ENCODE measurements at regions not wholly inside any gene's neighbourhood (a gene's known extent, or its start where the extent isn't known, plus 50 kb on each side); places are given as distances from the start of the nearest gene placed in this dataset.

- CTCF ChIA-PET: no interaction called here
- H3K4me1 Mint-ChIP-seq (ENCODE audit: low read depth, unreplicated experiment): peaks cover 26% of the 10 kb centered on the region
- H3K27me3 Mint-ChIP-seq (ENCODE audit: unreplicated experiment): peaks cover 12% of the 10 kb centered on the region
- BruUV-seq (replicated peaks): no TSS peak
- H3K4me3 Mint-ChIP-seq (ENCODE audit: low read depth, unreplicated experiment): no peak overlapping the region
- H3K36me3 Mint-ChIP-seq (ENCODE audit: insufficient read depth, unreplicated experiment): no peaks in the 10 kb centered on the region
- DNase-seq: peak; percentile 48
- TF ChIP-seq CTCF (IDR thresholded peaks at IDR 0.05; ENCODE audit: unreplicated experiment): no peak
- peaks cover 8% of the 10 kb centered on the region for H3K9me3 Mint-ChIP-seq (ENCODE audit: low read depth, unreplicated experiment)
- H3K27ac Mint-ChIP-seq (ENCODE audit: unreplicated experiment): no peak overlapping the region
- intact Hi-C loops (cut with micrococcal nuclease; ENCODE audit: unreplicated experiment): no loop called here
Observed at GRCh38 chr6:167668019-167668753, 158.5 kb upstream of the AFDN start.

- CTCF ChIA-PET: interaction anchor here (0.9 kb wide), 1 partner anchor 14 kb away, joined by 4 read pairs; no protein-coding TSS in a partner anchor
- no TSS peak for BruUV-seq (replicated peaks)
- peaks cover 12% of the 10 kb centered on the region for H3K27me3 Mint-ChIP-seq (ENCODE audit: unreplicated experiment)
Observed at GRCh38 chr6:167668754-167669552, 157.8 kb upstream of the AFDN start.

GRCh38 chr6:167669553-167669849, 157.2 kb upstream of the AFDN start:
- H3K9me3 Mint-ChIP-seq (ENCODE audit: low read depth, unreplicated experiment): peaks cover 8% of the 10 kb centered on the region
- H3K4me1 Mint-ChIP-seq (ENCODE audit: low read depth, unreplicated experiment): peaks cover 16% of the 10 kb centered on the region
- H3K27me3 Mint-ChIP-seq (ENCODE audit: unreplicated experiment): peaks cover 12% of the 10 kb centered on the region
- no peaks in the 10 kb centered on the region for H3K36me3 Mint-ChIP-seq (ENCODE audit: insufficient read depth, unreplicated experiment)
- no peak overlapping the region for H3K27ac Mint-ChIP-seq (ENCODE audit: unreplicated experiment)
- intact Hi-C loops (cut with micrococcal nuclease; ENCODE audit: unreplicated experiment): no loop called here
- no peak for DNase-seq
- CTCF ChIA-PET: interaction anchor here (0.9 kb wide), 1 partner anchor 13 kb away, joined by 4 read pairs; no protein-coding TSS in a partner anchor
- no peak overlapping the region for H3K4me3 Mint-ChIP-seq (ENCODE audit: low read depth, unreplicated experiment)
- no TSS peak for BruUV-seq (replicated peaks)
- no peak for TF ChIP-seq CTCF (IDR thresholded peaks at IDR 0.05; ENCODE audit: unreplicated experiment)

More at GRCh38 chr6:167668754-167669552, 157.8 kb upstream of the AFDN start:
- Mint-ChIP-seq H3K9me3 (ENCODE audit: low read depth, unreplicated experiment) (peaks cover 8% of the 10 kb centered on the region), H3K4me1 (ENCODE audit: low read depth, unreplicated experiment) (peaks cover 21% of the 10 kb centered on the region), H3K4me3 (ENCODE audit: low read depth, unreplicated experiment) (no peak overlapping the region), H3K36me3 (ENCODE audit: insufficient read depth, unreplicated experiment) (no peaks in the 10 kb centered on the region), H3K27ac (ENCODE audit: unreplicated experiment) (no peak overlapping the region)
- no peak for DNase-seq
- intact Hi-C loops (cut with micrococcal nuclease; ENCODE audit: unreplicated experiment): no loop called here
- TF ChIP-seq CTCF (IDR thresholded peaks at IDR 0.05; ENCODE audit: unreplicated experiment): no peak

- intact Hi-C loops (cut with micrococcal nuclease; ENCODE audit: unreplicated experiment): no loop called here
- Mint-ChIP-seq H3K4me3 (ENCODE audit: low read depth, unreplicated experiment) (no peak overlapping the region), H3K36me3 (ENCODE audit: insufficient read depth, unreplicated experiment) (no peaks in the 10 kb centered on the region), H3K4me1 (ENCODE audit: low read depth, unreplicated experiment) (peaks cover 12% of the 10 kb centered on the region), H3K27me3 (ENCODE audit: unreplicated experiment) (peaks cover 12% of the 10 kb centered on the region), H3K27ac (ENCODE audit: unreplicated experiment) (no peak overlapping the region), H3K9me3 (ENCODE audit: low read depth, unreplicated experiment) (peaks cover 8% of the 10 kb centered on the region)
- no peak for TF ChIP-seq CTCF (IDR thresholded peaks at IDR 0.05; ENCODE audit: unreplicated experiment)
- CTCF ChIA-PET: interaction anchor here (0.9 kb wide), 1 partner anchor 12 kb away, joined by 4 read pairs; no protein-coding TSS in a partner anchor
- BruUV-seq (replicated peaks): no TSS peak
- DNase-seq: no peak
Observed at GRCh38 chr6:167669870-167670802, 156.6 kb upstream of the AFDN start.
